ENCODE measurements at regions not wholly inside any gene's neighbourhood (a gene's known extent, or its start where the extent isn't known, plus 50 kb on each side); places are given as distances from the start of the nearest gene placed in this dataset.

DNA sequence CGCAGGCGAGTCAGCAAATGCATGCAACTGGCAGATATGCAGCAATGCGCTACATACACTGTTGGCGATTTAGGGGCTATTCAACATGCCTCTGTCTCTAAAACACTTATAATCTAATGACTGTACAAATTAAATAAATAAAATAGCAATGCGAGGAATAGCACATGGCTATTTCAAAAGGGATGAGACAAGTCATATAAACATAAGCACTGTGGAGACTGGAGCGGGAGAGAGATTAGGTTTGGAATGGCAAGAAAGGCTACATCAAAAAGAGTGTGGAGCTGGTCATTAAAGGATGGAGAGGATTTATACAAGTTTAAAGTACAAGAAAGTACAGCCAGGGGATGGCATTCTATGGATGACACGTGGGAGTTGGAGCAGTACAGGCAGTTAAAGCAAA, 523.5 kb upstream of the CAMK1G start:
- TF ChIP-seq, protein P1, sequence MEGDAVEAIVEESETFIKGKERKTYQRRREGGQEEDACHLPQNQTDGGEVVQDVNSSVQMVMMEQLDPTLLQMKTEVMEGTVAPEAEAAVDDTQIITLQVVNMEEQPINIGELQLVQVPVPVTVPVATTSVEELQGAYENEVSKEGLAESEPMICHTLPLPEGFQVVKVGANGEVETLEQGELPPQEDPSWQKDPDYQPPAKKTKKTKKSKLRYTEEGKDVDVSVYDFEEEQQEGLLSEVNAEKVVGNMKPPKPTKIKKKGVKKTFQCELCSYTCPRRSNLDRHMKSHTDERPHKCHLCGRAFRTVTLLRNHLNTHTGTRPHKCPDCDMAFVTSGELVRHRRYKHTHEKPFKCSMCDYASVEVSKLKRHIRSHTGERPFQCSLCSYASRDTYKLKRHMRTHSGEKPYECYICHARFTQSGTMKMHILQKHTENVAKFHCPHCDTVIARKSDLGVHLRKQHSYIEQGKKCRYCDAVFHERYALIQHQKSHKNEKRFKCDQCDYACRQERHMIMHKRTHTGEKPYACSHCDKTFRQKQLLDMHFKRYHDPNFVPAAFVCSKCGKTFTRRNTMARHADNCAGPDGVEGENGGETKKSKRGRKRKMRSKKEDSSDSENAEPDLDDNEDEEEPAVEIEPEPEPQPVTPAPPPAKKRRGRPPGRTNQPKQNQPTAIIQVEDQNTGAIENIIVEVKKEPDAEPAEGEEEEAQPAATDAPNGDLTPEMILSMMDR (IDR thresholded peaks at IDR 0.05), result no peak
- no peak for TF ChIP-seq ZFX (IDR thresholded peaks at IDR 0.05; ENCODE audit: borderline replicate concordance)
